ENCODE measurements at regions not wholly inside any gene's neighbourhood (a gene's known extent, or its start where the extent isn't known, plus 50 kb on each side); places are given as distances from the start of the nearest gene placed in this dataset.

GRCh38 chr10:131433568-131433967 lies 122.0 kb upstream of the TCERG1L start:
- TF ChIP-seq POLR2A (IDR thresholded peaks at IDR 0.05): no peak
- TF ChIP-seq CTCF (IDR thresholded peaks at IDR 0.05): no peak
